HG02981 (cell line): ENCODE measurements at regions not wholly inside any gene's neighbourhood (a gene's known extent, or its start where the extent isn't known, plus 50 kb on each side); places are given as distances from the start of the nearest gene placed in this dataset.

Experiments
- ATAC-seq: cut with Tn5 transposase; IDR thresholded peaks from one replicate; pipeline ENCODE4 v1.9.1; 2021; ENCODE audit warnings: mild to moderate bottlenecking, moderate library complexity; ENCODE audit not compliant: unreplicated experiment

GRCh38 chr18:78510636-78511035 lies 469.0 kb upstream of the SALL3 start:
- no peak for ATAC-seq

- no peak for ATAC-seq
Observed at GRCh38 chr18:78511666-78512601, 467.7 kb upstream of the SALL3 start.

- ATAC-seq = no peak
Observed at GRCh38 chr18:78514910-78515670, 464.5 kb upstream of the SALL3 start.

- ATAC-seq = no peak
Observed at GRCh38 chr18:78517328-78517727, 462.3 kb upstream of the SALL3 start.

- ATAC-seq = no peak
Observed at GRCh38 chr18:78517973-78518372, 461.6 kb upstream of the SALL3 start.

- ATAC-seq = no peak
Observed at GRCh38 chr18:78518805-78519204, 460.8 kb upstream of the SALL3 start.

GRCh38 chr18:78519394-78520062 lies 460.1 kb upstream of the SALL3 start:
- ATAC-seq = no peak

GRCh38 chr18:78521136-78521535 lies 458.5 kb upstream of the SALL3 start:
- no peak for ATAC-seq

GRCh38 chr18:78521744-78522143 lies 457.9 kb upstream of the SALL3 start:
- no peak for ATAC-seq

- ATAC-seq = no peak
Observed at GRCh38 chr18:78522507-78522906, 457.1 kb upstream of the SALL3 start.

GRCh38 chr18:78523850-78524249 lies 455.8 kb upstream of the SALL3 start:
- no peak for ATAC-seq

- no peak for ATAC-seq
Observed at GRCh38 chr18:78525366-78526111, 454.1 kb upstream of the SALL3 start.

- no peak for ATAC-seq
Observed at GRCh38 chr18:78526275-78526674, 453.3 kb upstream of the SALL3 start.

GRCh38 chr18:78526923-78527711 lies 452.5 kb upstream of the SALL3 start:
- no peak for ATAC-seq

GRCh38 chr18:78527984-78528383 lies 451.6 kb upstream of the SALL3 start:
- ATAC-seq = no peak

- ATAC-seq = no peak
Observed at GRCh38 chr18:78528411-78529258, 451.0 kb upstream of the SALL3 start.

GRCh38 chr18:78531637-78532036 lies 448.0 kb upstream of the SALL3 start:
- ATAC-seq = no peak

GRCh38 chr18:78538669-78539440 lies 440.8 kb upstream of the SALL3 start:
- no peak for ATAC-seq
